Uterus (tissue), 3 donors: ENCODE measurements at regions not wholly inside any gene's neighbourhood (a gene's known extent, or its start where the extent isn't known, plus 50 kb on each side); places are given as distances from the start of the nearest gene placed in this dataset.
A peak's percentile ranks its signal among the peaks of the same experiment; 100 is the strongest.
"Not testable (repeated sequence)": the region's sequence is repeated elsewhere in the genome, so short reads cannot be mapped to it uniquely, and the experiment has no call there.

Source experiments
- DNase-seq, 2 donors: peaks; one replicate each; pipeline ENCODE4 v3.0.0-alpha.2; 2019 to 2020
- H3K27ac ChIP-seq, 2 donors: fragments of 200-600 bp; sonication (generic); 1 replicate in 1 of 2; 2 replicates in 1 of 2; pipeline ENCODE4 v1.5.1; 2016 to 2018
- H3K27me3 ChIP-seq, 2 donors: fragments of 200-600 bp; sonication (generic); one replicate each; pipeline ENCODE4 v1.5.1; 2018 to 2019; ENCODE audit warnings: control low read depth in 1 of 2
- H3K36me3 ChIP-seq, 2 donors: fragments of 200-600 bp; sonication (generic); one replicate each; pipeline ENCODE4 v1.5.1; 2019; ENCODE audit warnings: control low read depth in 1 of 2
- H3K4me1 ChIP-seq, 2 donors: fragments of 200-600 bp; sonication (generic); one replicate each; pipeline ENCODE4 v1.5.1; 2018 to 2019; ENCODE audit warnings: control low read depth in 1 of 2
- H3K4me3 ChIP-seq, 2 donors: fragments of 200-600 bp; sonication (generic); 1 replicate in 1 of 2; 2 replicates in 1 of 2; pipeline ENCODE4 v1.5.1; 2018 to 2019; ENCODE audit warnings: mild to moderate bottlenecking in 1 of 2
- H3K9me3 ChIP-seq, 2 donors: fragments of 200-600 bp; sonication (generic); one replicate each; pipeline ENCODE4 v1.5.1; 2019; ENCODE audit warnings: control low read depth in 1 of 2
- CTCF ChIP-seq, 4 experiments: fragments of 200-600 bp in 2 of 4; fragments of 450-650 bp in 2 of 4; sonication (generic) in 2 of 4; IDR thresholded peaks; one replicate each; pipeline ENCODE4 v1.5.1; 2016 to 2019; ENCODE audit warnings: antibody characterized with exemption in 4 of 4, mild to moderate bottlenecking in 2 of 4, moderate library complexity in 1 of 4
- POLR2A ChIP-seq, 2 donors: fragments of 450-650 bp; IDR thresholded peaks; one replicate each; pipeline ENCODE4 v1.6.1; 2016; ENCODE audit warnings: antibody characterized with exemption in 2 of 2, mild to moderate bottlenecking in 1 of 2, moderate library complexity in 1 of 2
- intact Hi-C: fragments of 100-400 bp; cut with DNase I; formaldehyde crosslinking; loops from one replicate; pipeline ENCODE4 v1.15.1; 2023; ENCODE audit warnings: low total_unique reads
- donor health status: DM: yes; HTN: yes; CAD: no.

GRCh38 chr1:145553795-145554194 is 54.0 kb upstream of the GPR89A start:
- H3K4me1 ChIP-seq, H3K36me3 ChIP-seq, H3K27ac ChIP-seq, H3K4me3 ChIP-seq, H3K27me3 ChIP-seq, DNase-seq, intact Hi-C loops, H3K9me3 ChIP-seq: not testable (repeated sequence)

DNA sequence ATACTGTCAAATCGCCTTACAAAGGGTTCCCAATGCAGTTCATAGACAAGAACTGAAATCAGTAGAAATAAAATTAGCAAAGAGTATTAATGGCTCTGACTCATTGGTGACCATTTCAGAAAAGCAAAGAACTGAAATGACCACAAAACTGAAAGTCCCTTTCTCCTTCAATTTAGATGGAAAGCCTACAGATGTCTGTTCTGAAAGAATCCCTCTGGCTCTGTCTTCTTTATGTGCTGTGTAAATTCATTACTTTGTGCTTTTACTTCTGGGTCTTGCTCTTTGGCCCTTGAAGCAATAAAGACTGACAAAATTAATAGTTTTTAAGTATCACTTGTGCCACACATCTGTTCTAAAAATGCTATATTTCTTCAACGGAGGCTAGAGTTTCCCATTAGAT is 62.7 kb upstream of the GPR89A start:
- Histone ChIP-seq H3K27me3 (no peaks in the 10 kb centered on the region), H3K4me3 (no peak overlapping the region), H3K36me3 (no peaks in the 10 kb centered on the region), H3K9me3 (no peaks in the 10 kb centered on the region), H3K4me1 (no peaks in the 10 kb centered on the region), H3K27ac (no peak overlapping the region)
- no peak for DNase-seq
- intact Hi-C loops = no loop called here
- TF ChIP-seq CTCF (IDR thresholded peaks at IDR 0.05) (no peak), POLR2A (IDR thresholded peaks at IDR 0.05) (no peak)

- H3K4me3 ChIP-seq, intact Hi-C loops: not testable (repeated sequence)
Observed at GRCh38 chr1:145541685-145542084, 66.1 kb upstream of the GPR89A start.

DNA sequence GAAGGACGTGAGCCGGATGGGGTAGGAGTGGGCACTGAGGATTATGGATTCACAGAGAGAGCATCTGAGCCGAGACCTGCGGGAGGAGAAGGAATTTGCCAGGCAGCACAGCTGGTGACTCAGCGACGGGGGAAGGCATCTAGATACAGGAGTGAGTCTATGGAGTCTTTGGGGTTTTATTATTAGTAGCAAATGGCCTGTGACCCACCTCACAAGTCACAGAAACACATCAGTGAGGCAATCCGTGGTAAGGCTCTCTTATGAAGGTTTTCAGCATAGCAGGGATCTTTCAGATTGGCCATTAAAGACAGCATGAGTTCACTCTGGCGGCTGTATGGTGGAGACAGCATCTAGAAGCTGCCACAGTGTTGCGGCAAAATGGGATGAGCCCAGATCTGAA is 66.5 kb upstream of the GPR89A start:
- H3K27ac ChIP-seq, DNase-seq: not testable (repeated sequence)

More at GRCh38 chr1:145541685-145542084, 66.1 kb upstream of the GPR89A start:
- DNase-seq, H3K9me3 ChIP-seq, H3K27ac ChIP-seq, H3K4me1 ChIP-seq, H3K36me3 ChIP-seq, H3K27me3 ChIP-seq: not testable (repeated sequence)

GRCh38 chr1:145538118-145538882 is 69.5 kb upstream of the GPR89A start:
- H3K36me3 ChIP-seq, H3K4me3 ChIP-seq, intact Hi-C loops, H3K27ac ChIP-seq, H3K9me3 ChIP-seq, H3K4me1 ChIP-seq, H3K27me3 ChIP-seq: not testable (repeated sequence)
- DNase-seq = peak; percentile 31 to 46

More for the DNA sequence above, 66.5 kb upstream of the GPR89A start:
- intact Hi-C loops, H3K4me1 ChIP-seq, H3K4me3 ChIP-seq, H3K36me3 ChIP-seq, H3K9me3 ChIP-seq, H3K27me3 ChIP-seq: not testable (repeated sequence)

DNA sequence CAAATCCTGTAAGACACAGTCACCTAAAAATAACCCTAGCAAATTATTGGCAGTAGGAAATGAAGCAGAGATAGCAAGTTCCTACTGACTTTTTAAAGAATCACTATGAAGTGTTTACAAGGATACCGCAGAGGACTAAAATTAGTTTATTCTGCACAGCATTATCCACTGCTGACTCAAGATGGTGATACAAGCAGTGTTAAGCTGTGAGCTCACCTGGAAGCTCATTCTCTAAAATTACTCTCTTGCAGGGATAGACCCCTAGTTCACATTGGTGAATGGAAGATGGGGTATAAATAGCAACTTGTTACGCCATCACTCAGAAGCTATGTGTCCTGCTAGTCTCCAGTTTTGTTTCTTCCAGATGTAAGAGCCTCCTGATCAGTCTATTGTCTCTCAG is 70.8 kb upstream of the GPR89A start:
- H3K4me1 ChIP-seq, H3K4me3 ChIP-seq, H3K27me3 ChIP-seq, DNase-seq, intact Hi-C loops, H3K27ac ChIP-seq, H3K9me3 ChIP-seq, H3K36me3 ChIP-seq: not testable (repeated sequence)

- H3K9me3 ChIP-seq, H3K27ac ChIP-seq, H3K27me3 ChIP-seq, H3K4me1 ChIP-seq, H3K4me3 ChIP-seq, intact Hi-C loops, H3K36me3 ChIP-seq: not testable (repeated sequence)
- DNase-seq = peak in 1 of 2 donors; percentile 22
Observed at GRCh38 chr1:145535461-145535860, 72.3 kb upstream of the GPR89A start.

- H3K4me3 ChIP-seq = not testable (repeated sequence)
Observed at GRCh38 chr1:145528068-145528564, 79.7 kb upstream of the GPR89A start.

DNA sequence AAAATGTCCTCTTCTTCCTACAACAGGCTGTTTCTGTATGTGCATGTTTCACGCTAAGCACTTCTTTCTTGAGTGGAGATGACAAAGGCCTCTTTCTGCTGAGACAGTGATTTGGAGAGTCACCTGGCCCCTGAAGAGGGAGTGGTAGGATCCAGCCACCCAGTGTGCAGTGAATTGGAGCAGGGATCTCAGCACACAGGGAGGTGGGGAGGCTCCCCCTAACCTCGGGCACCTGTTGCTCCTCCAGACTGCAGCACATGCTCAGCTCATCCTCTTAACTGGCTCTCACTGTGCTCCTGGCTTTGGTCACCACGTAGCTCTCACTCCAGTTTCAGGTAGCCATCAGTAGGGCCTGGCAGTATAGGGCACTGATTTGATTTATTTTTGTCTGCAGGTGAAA is 87.6 kb upstream of the GPR89A start:
- intact Hi-C loops, H3K4me1 ChIP-seq, DNase-seq, H3K9me3 ChIP-seq, H3K4me3 ChIP-seq, H3K36me3 ChIP-seq, H3K27me3 ChIP-seq, H3K27ac ChIP-seq: not testable (repeated sequence)

More at GRCh38 chr1:145528068-145528564, 79.7 kb upstream of the GPR89A start:
- intact Hi-C loops, H3K27ac ChIP-seq, DNase-seq, H3K4me1 ChIP-seq, H3K27me3 ChIP-seq, H3K36me3 ChIP-seq, H3K9me3 ChIP-seq: not testable (repeated sequence)

- H3K36me3 ChIP-seq, intact Hi-C loops, H3K4me3 ChIP-seq, H3K9me3 ChIP-seq, H3K27me3 ChIP-seq, DNase-seq, H3K4me1 ChIP-seq, H3K27ac ChIP-seq: not testable (repeated sequence)
Observed at GRCh38 chr1:145519302-145519701, 88.5 kb upstream of the GPR89A start.

- intact Hi-C loops, DNase-seq, H3K36me3 ChIP-seq, H3K27ac ChIP-seq, H3K4me3 ChIP-seq, H3K27me3 ChIP-seq, H3K4me1 ChIP-seq, H3K9me3 ChIP-seq: not testable (repeated sequence)
Observed at GRCh38 chr1:145513017-145513416, 87.6 kb upstream of the NBPF20 start.

DNA sequence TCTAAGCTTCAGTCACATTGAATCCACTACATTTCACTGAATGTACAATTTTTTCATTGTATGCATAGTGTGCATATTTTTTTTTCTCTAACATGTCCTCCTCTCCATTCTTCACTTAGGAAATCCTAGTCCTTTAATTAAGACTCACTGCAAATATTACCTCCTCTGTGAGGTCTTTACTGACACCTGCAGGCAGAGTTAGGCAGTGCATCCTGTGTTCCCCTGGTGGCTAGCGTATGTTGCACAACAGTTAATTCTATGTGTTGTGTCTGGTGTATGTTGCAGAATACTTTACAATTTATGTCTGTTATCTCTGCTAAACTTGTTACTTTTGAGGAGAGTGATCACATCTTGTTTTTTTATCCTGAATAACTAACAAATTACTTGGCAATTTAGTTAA is 82.7 kb upstream of the NBPF20 start:
- DNase-seq, H3K27me3 ChIP-seq, intact Hi-C loops, H3K27ac ChIP-seq, H3K4me3 ChIP-seq, H3K9me3 ChIP-seq, H3K36me3 ChIP-seq, H3K4me1 ChIP-seq: not testable (repeated sequence)
